Fibroblast of pulmonary artery (primary cell): ENCODE measurements at regions not wholly inside any gene's neighbourhood (a gene's known extent, or its start where the extent isn't known, plus 50 kb on each side); places are given as distances from the start of the nearest gene placed in this dataset.

Source experiments
- DNase-seq: peaks from one replicate; pipeline ENCODE4 v3.0.0-alpha.2; 2010; ENCODE audit warnings: low read depth
- H3K4me3 ChIP-seq: replicated peaks from 2 replicates; pipeline ENCODE4 v1.5.1; 2011; ENCODE audit warnings: low read depth, mild to moderate bottlenecking, control low read depth, low read length, moderate library complexity
- TF ChIP-seq, protein P1 (sequence below): IDR thresholded peaks from 2 replicates; pipeline ENCODE4 v1.5.1; 2011; ENCODE audit warnings: mild to moderate bottlenecking, control low read depth, low read length, inconsistent platforms; ENCODE audit errors: missing control alignments

DNA sequence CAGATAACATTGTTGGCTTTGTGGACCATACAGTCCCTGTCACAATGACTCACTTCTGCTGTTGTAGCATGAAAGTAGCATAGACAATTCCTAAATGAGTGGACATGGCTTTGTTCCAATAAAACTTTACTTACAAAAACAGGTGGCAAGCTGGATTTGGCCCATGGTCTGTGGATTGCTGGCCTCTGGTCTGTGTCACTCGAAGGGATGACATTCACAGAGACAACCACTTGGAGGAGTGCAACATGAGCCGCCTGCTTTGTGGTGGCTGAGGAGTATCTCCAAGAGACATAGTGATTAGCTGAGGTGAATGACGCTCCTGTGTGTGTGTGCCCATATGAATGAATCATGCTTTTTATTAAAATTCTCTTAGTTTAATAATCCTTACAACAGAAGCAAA lies 81.3 kb upstream of the NRXN3 start:
- no peak for DNase-seq
- TF ChIP-seq, protein P1, sequence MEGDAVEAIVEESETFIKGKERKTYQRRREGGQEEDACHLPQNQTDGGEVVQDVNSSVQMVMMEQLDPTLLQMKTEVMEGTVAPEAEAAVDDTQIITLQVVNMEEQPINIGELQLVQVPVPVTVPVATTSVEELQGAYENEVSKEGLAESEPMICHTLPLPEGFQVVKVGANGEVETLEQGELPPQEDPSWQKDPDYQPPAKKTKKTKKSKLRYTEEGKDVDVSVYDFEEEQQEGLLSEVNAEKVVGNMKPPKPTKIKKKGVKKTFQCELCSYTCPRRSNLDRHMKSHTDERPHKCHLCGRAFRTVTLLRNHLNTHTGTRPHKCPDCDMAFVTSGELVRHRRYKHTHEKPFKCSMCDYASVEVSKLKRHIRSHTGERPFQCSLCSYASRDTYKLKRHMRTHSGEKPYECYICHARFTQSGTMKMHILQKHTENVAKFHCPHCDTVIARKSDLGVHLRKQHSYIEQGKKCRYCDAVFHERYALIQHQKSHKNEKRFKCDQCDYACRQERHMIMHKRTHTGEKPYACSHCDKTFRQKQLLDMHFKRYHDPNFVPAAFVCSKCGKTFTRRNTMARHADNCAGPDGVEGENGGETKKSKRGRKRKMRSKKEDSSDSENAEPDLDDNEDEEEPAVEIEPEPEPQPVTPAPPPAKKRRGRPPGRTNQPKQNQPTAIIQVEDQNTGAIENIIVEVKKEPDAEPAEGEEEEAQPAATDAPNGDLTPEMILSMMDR, result no peak
- no peak overlapping the region for H3K4me3 ChIP-seq

DNA sequence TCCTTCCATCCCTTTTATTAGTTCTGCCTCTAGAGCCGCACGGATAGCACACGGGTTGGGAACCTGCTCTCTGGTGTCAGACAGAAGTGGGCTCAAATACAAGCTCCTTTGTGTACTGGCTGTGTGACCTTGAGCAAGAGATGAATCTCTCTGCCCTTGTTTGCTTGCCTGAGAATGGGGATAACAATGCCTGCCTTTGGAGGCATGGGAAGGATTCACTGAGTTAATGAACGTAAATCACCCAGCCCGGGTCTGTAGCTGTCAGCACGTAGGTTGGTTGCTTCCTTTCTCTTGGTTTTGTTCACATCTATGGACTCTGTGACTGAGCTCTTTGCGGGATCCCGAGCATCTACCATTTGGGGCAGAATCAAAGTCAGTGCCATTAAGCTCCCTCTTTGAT lies 79.3 kb upstream of the NRXN3 start:
- H3K4me3 ChIP-seq, result no peak overlapping the region
- no peak for DNase-seq
- TF ChIP-seq, protein P1, result no peak

DNA sequence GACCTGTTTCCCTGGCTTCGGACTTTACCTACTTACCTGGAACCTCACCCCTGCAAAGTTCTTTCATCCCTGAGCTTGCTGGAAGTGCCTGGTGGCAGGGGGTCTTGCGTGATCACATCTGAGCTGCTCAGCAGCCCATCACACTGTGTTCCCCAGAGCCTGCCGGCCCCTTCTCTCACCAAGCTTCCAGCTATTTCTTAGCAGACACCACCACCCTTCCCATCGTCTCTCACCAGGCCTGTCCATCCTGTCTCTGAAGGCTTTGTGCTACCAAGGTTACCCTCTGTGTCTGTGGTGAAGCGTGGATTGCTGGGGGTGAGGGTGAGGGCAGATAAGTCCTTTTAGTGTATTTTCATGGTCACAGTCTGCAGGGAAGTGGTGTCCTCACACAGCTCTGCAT lies 78.8 kb upstream of the NRXN3 start:
- H3K4me3 ChIP-seq, result no peak overlapping the region
- TF ChIP-seq, protein P1, result no peak
- no peak for DNase-seq

DNA sequence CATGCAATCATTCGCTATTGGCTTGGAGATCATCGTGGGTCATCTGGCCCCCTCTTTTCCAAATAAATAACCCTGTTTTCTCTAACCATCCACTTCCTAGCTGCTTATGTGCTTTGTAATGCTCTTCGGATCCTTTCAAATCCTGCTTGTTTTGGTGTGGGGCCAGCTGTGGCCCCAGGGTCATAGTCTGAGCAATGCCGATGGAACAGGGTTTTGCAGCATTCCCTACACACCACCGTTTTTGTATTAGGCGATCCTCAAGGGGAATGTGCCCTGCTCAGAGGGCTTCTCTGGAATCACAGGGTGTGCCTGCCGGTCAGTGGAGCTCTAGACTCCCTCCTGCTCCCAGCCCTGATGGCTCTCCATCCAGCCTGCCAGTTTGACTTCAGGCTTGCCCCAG lies 78.1 kb upstream of the NRXN3 start:
- TF ChIP-seq, protein P1, result no peak
- H3K4me3 ChIP-seq, result no peak overlapping the region
- DNase-seq, result no peak

DNA sequence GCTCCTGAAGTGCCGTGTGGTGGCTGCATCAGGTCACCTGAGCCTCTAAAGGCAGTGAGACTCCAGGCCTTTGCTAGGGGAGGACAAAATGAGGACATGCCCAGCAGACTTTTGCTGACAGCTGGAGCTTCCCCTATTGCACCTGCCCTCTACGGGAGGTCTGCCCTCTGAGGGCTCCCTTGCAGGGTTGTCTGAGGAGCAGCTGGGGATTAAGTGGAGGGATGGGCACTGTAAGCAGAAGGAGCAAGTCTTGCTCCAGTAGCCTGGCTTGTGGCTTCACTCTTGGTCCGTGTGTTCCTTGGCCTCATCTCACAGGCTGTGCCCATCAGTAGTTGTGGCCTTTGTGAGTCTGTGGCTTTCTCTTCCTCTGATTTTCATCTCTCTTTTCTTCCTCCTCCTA lies 66.9 kb upstream of the NRXN3 start:
- no peak overlapping the region for H3K4me3 ChIP-seq
- TF ChIP-seq, protein P1, result no peak
- DNase-seq, result no peak

DNA sequence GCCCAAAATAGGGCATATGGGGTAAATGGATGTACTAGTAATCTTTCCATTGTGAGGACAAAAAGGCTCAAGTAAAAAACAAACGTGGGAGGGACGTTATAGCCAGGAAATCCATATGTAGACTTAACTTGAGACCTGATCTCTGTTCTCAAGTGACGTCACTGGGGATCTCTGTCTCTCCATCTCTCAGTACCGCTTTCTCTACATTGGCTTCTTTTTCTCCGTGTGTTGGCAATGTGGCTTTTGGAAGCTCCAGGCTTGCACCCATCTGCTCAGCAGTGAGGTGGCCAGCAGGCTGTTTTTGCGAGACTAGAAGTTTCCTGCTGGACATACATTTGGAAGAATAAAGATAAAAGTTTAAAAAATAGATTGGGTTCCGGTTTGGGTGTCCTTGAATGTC lies 66.0 kb upstream of the NRXN3 start:
- DNase-seq, result no peak
- TF ChIP-seq, protein P1, result no peak
- H3K4me3 ChIP-seq, result no peak overlapping the region

DNA sequence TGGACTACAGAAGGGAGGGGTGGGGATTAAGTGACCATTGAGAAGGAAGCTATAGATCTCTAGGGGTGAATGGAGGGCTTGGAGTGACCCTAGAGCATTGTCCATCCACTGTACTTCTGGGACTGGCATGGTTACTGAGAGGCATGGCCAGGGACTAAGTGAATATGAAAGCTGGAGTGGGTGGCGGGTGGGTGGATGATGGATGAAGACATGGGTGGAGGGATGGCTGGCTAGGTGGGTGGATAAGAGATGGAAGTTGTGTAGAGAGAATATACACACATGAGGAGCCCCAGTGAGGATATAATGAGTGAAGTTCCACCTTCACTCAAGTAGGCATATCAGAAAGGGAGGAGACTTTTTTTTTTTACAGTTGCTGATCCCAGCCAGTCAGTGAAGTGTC lies 65.5 kb upstream of the NRXN3 start:
- no peak for DNase-seq
- no peak overlapping the region for H3K4me3 ChIP-seq
- TF ChIP-seq, protein P1, result no peak
